ENCODE measurements at regions not wholly inside any gene's neighbourhood (a gene's known extent, or its start where the extent isn't known, plus 50 kb on each side); places are given as distances from the start of the nearest gene placed in this dataset.
A peak's percentile ranks its signal among the peaks of the same experiment; 100 is the strongest.

- H4K20me1 ChIP-seq (ENCODE audit: insufficient read depth): no peaks in the 10 kb centered on the region
- no peak overlapping the region for H3K9ac ChIP-seq (ENCODE audit: low read length)
- H2AFZ ChIP-seq (ENCODE audit: low read depth, low read length): no peak overlapping the region
- H3K27ac ChIP-seq (ENCODE audit: low read length): peak overlapping the region; percentile 7
- no peaks in the 10 kb centered on the region for H3K79me2 ChIP-seq (replicated peaks; ENCODE audit: insufficient read depth, low read length)
- H3K36me3 ChIP-seq (ENCODE audit: insufficient read depth, low read length): no peaks in the 10 kb centered on the region
- no peak overlapping the region for H3K4me2 ChIP-seq (ENCODE audit: low read length)
- H3K27me3 ChIP-seq (ENCODE audit: insufficient read depth, low read depth, low read length): no peaks in the 10 kb centered on the region
- no peaks in the 10 kb centered on the region for H3F3A ChIP-seq (ENCODE audit: insufficient read depth, low read length, poor library complexity, severe bottlenecking)
- H3K9me2 ChIP-seq (ENCODE audit: insufficient read depth, low read length): no peaks in the 10 kb centered on the region
- TF ChIP-seq EZH2 (IDR thresholded peaks at IDR 0.05; ENCODE audit: borderline replicate concordance, insufficient read depth, low read length, poor library complexity, severe bottlenecking) (no peak), EP300 (conservative IDR thresholded peaks at IDR 0.05; ENCODE audit: poor library complexity, severe bottlenecking) (peak; percentile 17)
- no peaks in the 10 kb centered on the region for H3K9me3 ChIP-seq (ENCODE audit: low read length)
- no peak overlapping the region for H3K4me3 ChIP-seq (ENCODE audit: low read length)
Observed at GRCh38 chr2:133682347-133682746, 114.1 kb upstream of the NCKAP5 start.

- Histone ChIP-seq H3F3A (ENCODE audit: insufficient read depth, low read length, poor library complexity, severe bottlenecking) (no peaks in the 10 kb centered on the region), H2AFZ (ENCODE audit: low read depth, low read length) (no peak overlapping the region), H3K27ac (ENCODE audit: low read length) (no peak overlapping the region), H4K20me1 (ENCODE audit: insufficient read depth) (no peaks in the 10 kb centered on the region), H3K36me3 (ENCODE audit: insufficient read depth, low read length) (no peaks in the 10 kb centered on the region), H3K79me2 (replicated peaks; ENCODE audit: insufficient read depth, low read length) (no peaks in the 10 kb centered on the region), H3K9me2 (ENCODE audit: insufficient read depth, low read length) (no peaks in the 10 kb centered on the region), H3K9ac (ENCODE audit: low read length) (no peak overlapping the region), H3K9me3 (ENCODE audit: low read length) (no peaks in the 10 kb centered on the region), H3K4me2 (ENCODE audit: low read length) (no peak overlapping the region), H3K4me3 (ENCODE audit: low read length) (no peak overlapping the region), H3K27me3 (ENCODE audit: insufficient read depth, low read depth, low read length) (no peaks in the 10 kb centered on the region)
- no peak for TF ChIP-seq MXI1 (conservative IDR thresholded peaks at IDR 0.05; ENCODE audit: poor library complexity, severe bottlenecking)
Observed at GRCh38 chr2:133682906-133683305, 114.6 kb upstream of the NCKAP5 start.

- no peaks in the 10 kb centered on the region for H3K27me3 ChIP-seq (ENCODE audit: insufficient read depth, low read depth, low read length)
- H4K20me1 ChIP-seq (ENCODE audit: insufficient read depth): no peaks in the 10 kb centered on the region
- no peaks in the 10 kb centered on the region for H3K36me3 ChIP-seq (ENCODE audit: insufficient read depth, low read length)
- no peaks in the 10 kb centered on the region for H3K9me3 ChIP-seq (ENCODE audit: low read length)
- H3K4me3 ChIP-seq (ENCODE audit: low read length): no peak overlapping the region
- no peak overlapping the region for H3K9ac ChIP-seq (ENCODE audit: low read length)
- H3F3A ChIP-seq (ENCODE audit: insufficient read depth, low read length, poor library complexity, severe bottlenecking): no peaks in the 10 kb centered on the region
- TF ChIP-seq CTCF (IDR thresholded peaks at IDR 0.05; ENCODE audit: poor library complexity, severe bottlenecking): no peak
- TF ChIP-seq MXI1 (conservative IDR thresholded peaks at IDR 0.05; ENCODE audit: poor library complexity, severe bottlenecking): no peak
- TF ChIP-seq POLR2AphosphoS5 (IDR thresholded peaks at IDR 0.05): no peak
- H3K4me2 ChIP-seq (ENCODE audit: low read length): no peak overlapping the region
- no peak overlapping the region for H2AFZ ChIP-seq (ENCODE audit: low read depth, low read length)
- no peaks in the 10 kb centered on the region for H3K79me2 ChIP-seq (replicated peaks; ENCODE audit: insufficient read depth, low read length)
- no peaks in the 10 kb centered on the region for H3K9me2 ChIP-seq (ENCODE audit: insufficient read depth, low read length)
- no peak overlapping the region for H3K27ac ChIP-seq (ENCODE audit: low read length)
Observed at GRCh38 chr2:133685636-133686215, 117.5 kb upstream of the NCKAP5 start.

GRCh38 chr2:133690780-133691179 lies 122.5 kb upstream of the NCKAP5 start:
- H3K9me3 ChIP-seq (ENCODE audit: low read length): no peaks in the 10 kb centered on the region
- H3K79me2 ChIP-seq (replicated peaks; ENCODE audit: insufficient read depth, low read length): no peaks in the 10 kb centered on the region
- H4K20me1 ChIP-seq (ENCODE audit: insufficient read depth): no peaks in the 10 kb centered on the region
- no peak overlapping the region for H3K27ac ChIP-seq (ENCODE audit: low read length)
- no peak overlapping the region for H3K4me3 ChIP-seq (ENCODE audit: low read length)
- H3K4me2 ChIP-seq (ENCODE audit: low read length): no peak overlapping the region
- H3K36me3 ChIP-seq (ENCODE audit: insufficient read depth, low read length): no peaks in the 10 kb centered on the region
- no peak for TF ChIP-seq EZH2 (IDR thresholded peaks at IDR 0.05; ENCODE audit: borderline replicate concordance, insufficient read depth, low read length, poor library complexity, severe bottlenecking)
- no peak for TF ChIP-seq RAD21 (conservative IDR thresholded peaks at IDR 0.05)
- no peak for TF ChIP-seq REST (IDR thresholded peaks at IDR 0.05; ENCODE audit: borderline replicate concordance)
- TF ChIP-seq SMC3 (conservative IDR thresholded peaks at IDR 0.05; ENCODE audit: poor library complexity): no peak
- no peak for TF ChIP-seq MXI1 (conservative IDR thresholded peaks at IDR 0.05; ENCODE audit: poor library complexity, severe bottlenecking)
- no peak for TF ChIP-seq TAF1 (IDR thresholded peaks at IDR 0.05; ENCODE audit: low read depth)
- no peak for TF ChIP-seq POLR2AphosphoS5 (IDR thresholded peaks at IDR 0.05)
- no peak for TF ChIP-seq CTCF (IDR thresholded peaks at IDR 0.05; ENCODE audit: poor library complexity, severe bottlenecking)
- no peak for TF ChIP-seq EP300 (conservative IDR thresholded peaks at IDR 0.05; ENCODE audit: poor library complexity, severe bottlenecking)
- H2AFZ ChIP-seq (ENCODE audit: low read depth, low read length): peak overlapping the region; percentile 21
- no peak overlapping the region for H3K9ac ChIP-seq (ENCODE audit: low read length)
- no peaks in the 10 kb centered on the region for H3K9me2 ChIP-seq (ENCODE audit: insufficient read depth, low read length)
- H3K27me3 ChIP-seq (ENCODE audit: insufficient read depth, low read depth, low read length): no peaks in the 10 kb centered on the region
- no peaks in the 10 kb centered on the region for H3F3A ChIP-seq (ENCODE audit: insufficient read depth, low read length, poor library complexity, severe bottlenecking)
